ENCODE measurements at regions not wholly inside any gene's neighbourhood (a gene's known extent, or its start where the extent isn't known, plus 50 kb on each side); places are given as distances from the start of the nearest gene placed in this dataset.

DNA sequence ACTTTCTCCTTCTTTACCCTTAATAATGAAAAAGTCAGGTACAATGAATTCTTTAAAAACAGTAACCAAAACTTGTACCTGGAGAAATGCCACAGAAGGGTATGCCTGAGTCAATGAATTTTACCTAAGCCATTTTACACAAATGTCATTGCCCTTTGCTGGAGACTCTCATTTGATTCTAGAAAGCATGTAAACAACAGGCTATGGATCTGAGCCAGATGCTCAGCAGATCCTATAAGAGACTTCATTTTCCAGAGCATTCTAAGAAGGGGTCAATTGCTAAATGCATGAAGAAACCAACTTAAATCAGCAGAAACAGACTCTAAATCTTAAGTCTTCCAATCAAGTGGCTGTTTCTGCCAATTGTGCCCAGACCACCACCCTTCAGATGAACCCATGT is 83.8 kb upstream of the GALNT15 start:
- Histone ChIP-seq H3K36me3 (ENCODE audit: control insufficient read depth, insufficient read depth, low read length) (no peaks in the 10 kb centered on the region), H3K27me3 (ENCODE audit: control insufficient read depth, insufficient read depth, low read length) (no peaks in the 10 kb centered on the region), H3K4me3 (ENCODE audit: low read length) (no peak overlapping the region), H3K9me3 (ENCODE audit: control insufficient read depth, insufficient read depth, low read length) (no peaks in the 10 kb centered on the region), H3K4me1 (ENCODE audit: control insufficient read depth, insufficient read depth, low read length) (no peaks in the 10 kb centered on the region), H3K27ac (ENCODE audit: low read length) (no peak overlapping the region)
- DNase-seq (no peak), ATAC-seq (no peak)
- H3K36me3 Mint-ChIP-seq, result no peaks in the 10 kb centered on the region
- H3K4me3 Mint-ChIP-seq, result no peak overlapping the region
- TF ChIP-seq, protein P1, sequence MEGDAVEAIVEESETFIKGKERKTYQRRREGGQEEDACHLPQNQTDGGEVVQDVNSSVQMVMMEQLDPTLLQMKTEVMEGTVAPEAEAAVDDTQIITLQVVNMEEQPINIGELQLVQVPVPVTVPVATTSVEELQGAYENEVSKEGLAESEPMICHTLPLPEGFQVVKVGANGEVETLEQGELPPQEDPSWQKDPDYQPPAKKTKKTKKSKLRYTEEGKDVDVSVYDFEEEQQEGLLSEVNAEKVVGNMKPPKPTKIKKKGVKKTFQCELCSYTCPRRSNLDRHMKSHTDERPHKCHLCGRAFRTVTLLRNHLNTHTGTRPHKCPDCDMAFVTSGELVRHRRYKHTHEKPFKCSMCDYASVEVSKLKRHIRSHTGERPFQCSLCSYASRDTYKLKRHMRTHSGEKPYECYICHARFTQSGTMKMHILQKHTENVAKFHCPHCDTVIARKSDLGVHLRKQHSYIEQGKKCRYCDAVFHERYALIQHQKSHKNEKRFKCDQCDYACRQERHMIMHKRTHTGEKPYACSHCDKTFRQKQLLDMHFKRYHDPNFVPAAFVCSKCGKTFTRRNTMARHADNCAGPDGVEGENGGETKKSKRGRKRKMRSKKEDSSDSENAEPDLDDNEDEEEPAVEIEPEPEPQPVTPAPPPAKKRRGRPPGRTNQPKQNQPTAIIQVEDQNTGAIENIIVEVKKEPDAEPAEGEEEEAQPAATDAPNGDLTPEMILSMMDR (IDR thresholded peaks at IDR 0.05), result no peak
- H3K27ac Mint-ChIP-seq, result no peak overlapping the region
- no peaks in the 10 kb centered on the region for H3K9me3 Mint-ChIP-seq
- intact Hi-C loops (cut with micrococcal nuclease), result no loop called here
- peaks cover 0 to 3% of the 10 kb centered on the region in 2 donors for H3K27me3 Mint-ChIP-seq (ENCODE audit: low read depth in 2 of 2)
- H3K4me1 Mint-ChIP-seq, result no peaks in the 10 kb centered on the region

DNA sequence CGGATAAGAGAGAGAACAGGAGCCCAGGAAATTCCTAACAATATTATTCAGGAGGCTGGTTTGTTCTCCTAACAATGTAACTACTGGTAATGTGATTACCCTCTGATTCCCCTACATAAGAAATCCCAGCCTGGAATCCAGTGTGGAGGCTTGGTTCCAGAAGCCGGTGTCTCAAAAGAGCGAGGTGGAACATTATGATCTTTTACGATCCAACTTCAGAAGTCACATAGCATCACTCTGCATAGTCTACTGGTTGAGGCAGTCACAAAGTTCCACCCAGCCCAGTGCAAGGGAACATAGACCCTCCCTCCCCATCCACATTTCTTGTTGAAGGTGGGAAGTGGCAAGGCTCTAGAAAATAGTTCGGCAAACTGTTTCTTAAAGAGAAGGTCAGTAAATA is 81.6 kb upstream of the GALNT15 start:
- 100% methylated on average over 4 of the region's 5 CpGs for WGBS (ENCODE audit: insufficient coverage)
- no peaks in the 10 kb centered on the region for H3K4me1 Mint-ChIP-seq
- no peak for ATAC-seq

DNA sequence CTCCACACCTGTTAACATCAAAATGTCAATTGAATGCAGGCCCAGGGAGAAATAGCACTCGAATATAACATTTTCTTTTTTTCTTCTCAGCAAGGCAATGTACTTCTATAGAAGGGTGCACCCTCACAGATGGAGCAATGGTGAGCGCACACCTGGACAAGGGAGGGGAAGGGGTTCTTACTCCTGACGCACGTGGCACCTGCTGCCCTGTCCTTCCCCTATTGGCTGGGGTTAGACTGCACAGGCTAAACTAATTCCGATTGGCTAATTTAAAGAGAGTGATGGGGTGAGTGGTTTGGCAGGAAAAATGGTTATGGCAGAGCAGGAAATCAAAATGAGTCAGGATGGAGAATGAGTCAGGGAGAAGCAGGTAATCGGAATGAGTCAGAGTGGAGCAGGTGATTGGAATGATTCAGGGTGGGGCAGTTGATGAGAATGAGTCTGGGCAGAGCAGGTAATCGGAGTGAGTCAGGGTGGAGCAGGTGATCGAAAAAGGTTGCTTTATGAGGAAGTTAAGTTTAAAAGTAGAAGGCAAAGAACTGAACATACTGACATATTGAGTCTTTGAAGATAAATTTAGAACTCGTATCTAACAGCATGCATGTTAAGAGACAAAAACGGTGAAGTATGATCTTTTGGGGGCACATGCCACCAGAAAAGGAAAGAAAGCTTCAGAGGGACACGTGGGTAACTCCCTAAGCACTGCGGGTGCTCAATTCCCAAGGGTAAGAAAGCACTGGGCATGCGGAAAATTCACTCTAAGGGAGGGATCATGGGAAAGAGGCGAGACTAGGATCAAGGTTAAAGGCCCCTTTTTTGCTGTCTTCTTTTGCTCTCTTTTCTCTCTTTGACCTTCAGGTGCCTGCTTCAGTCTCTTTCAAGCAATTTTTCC is 72.9 kb upstream of the GALNT15 start:
- no peaks in the 10 kb centered on the region for H3K4me1 Mint-ChIP-seq
- DNase-seq (no peak), ATAC-seq (no peak)
- H3K4me1 ChIP-seq (ENCODE audit: control insufficient read depth, insufficient read depth, low read length), result no peaks in the 10 kb centered on the region
- no peak overlapping the region for H3K27ac Mint-ChIP-seq
- WGBS (ENCODE audit: insufficient coverage), result 80% methylated on average over 14 of the region's 14 CpGs
- H3K9me3 ChIP-seq (ENCODE audit: control insufficient read depth, insufficient read depth, low read length), result no peaks in the 10 kb centered on the region
- no peaks in the 10 kb centered on the region for H3K27me3 ChIP-seq (ENCODE audit: control insufficient read depth, insufficient read depth, low read length)
- no peak overlapping the region for H3K4me3 ChIP-seq (ENCODE audit: low read length)
- TF ChIP-seq, protein P1 (IDR thresholded peaks at IDR 0.05), result no peak
- intact Hi-C loops (cut with micrococcal nuclease), result no loop called here
- H3K4me3 Mint-ChIP-seq, result no peak overlapping the region
- H3K27me3 Mint-ChIP-seq (ENCODE audit: low read depth in 2 of 2), result peaks cover 12 to 13% of the 10 kb centered on the region in 2 donors
- H3K36me3 ChIP-seq (ENCODE audit: control insufficient read depth, insufficient read depth, low read length), result no peaks in the 10 kb centered on the region
- no peaks in the 10 kb centered on the region for H3K9me3 Mint-ChIP-seq
- H3K36me3 Mint-ChIP-seq, result no peaks in the 10 kb centered on the region
- no peak overlapping the region for H3K27ac ChIP-seq (ENCODE audit: low read length)

More for the DNA sequence above, 81.6 kb upstream of the GALNT15 start:
- intact Hi-C loops (cut with micrococcal nuclease), result no loop called here
- H3K9me3 Mint-ChIP-seq, result no peaks in the 10 kb centered on the region
- no peak overlapping the region for H3K4me3 Mint-ChIP-seq
- TF ChIP-seq, protein P1 (IDR thresholded peaks at IDR 0.05), result no peak
- H3K36me3 Mint-ChIP-seq, result no peaks in the 10 kb centered on the region
- no peak overlapping the region for H3K27ac Mint-ChIP-seq
- H3K27me3 ChIP-seq (ENCODE audit: control insufficient read depth, insufficient read depth, low read length), result no peaks in the 10 kb centered on the region
- no peak overlapping the region for H3K4me3 ChIP-seq (ENCODE audit: low read length)
- no peaks in the 10 kb centered on the region for H3K9me3 ChIP-seq (ENCODE audit: control insufficient read depth, insufficient read depth, low read length)
- no peak for DNase-seq
- no peaks in the 10 kb centered on the region for H3K4me1 ChIP-seq (ENCODE audit: control insufficient read depth, insufficient read depth, low read length)
- H3K27ac ChIP-seq (ENCODE audit: low read length), result no peak overlapping the region
- peaks cover 0 to 3% of the 10 kb centered on the region in 2 donors for H3K27me3 Mint-ChIP-seq (ENCODE audit: low read depth in 2 of 2)
- H3K36me3 ChIP-seq (ENCODE audit: control insufficient read depth, insufficient read depth, low read length), result no peaks in the 10 kb centered on the region

DNA sequence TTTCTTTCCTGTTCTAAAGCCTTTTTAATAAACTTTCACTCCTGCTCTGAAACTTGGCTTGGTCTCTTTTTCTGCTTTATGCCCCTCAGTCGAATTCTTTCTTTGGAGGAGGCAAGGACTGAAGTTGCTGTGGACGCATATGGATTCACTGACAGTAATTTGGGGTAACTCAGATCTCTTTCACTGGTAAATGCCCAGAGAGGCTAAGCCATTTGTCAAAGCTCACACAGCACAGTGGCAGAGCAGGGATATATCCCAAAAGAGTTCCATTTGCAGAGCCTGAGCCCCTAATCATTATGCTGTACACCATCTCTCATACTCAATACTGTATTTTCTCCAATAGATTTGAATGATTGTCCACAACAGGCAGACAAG is 72.3 kb upstream of the GALNT15 start:
- DNase-seq, result no peak
- Mint-ChIP-seq H3K4me1 (no peaks in the 10 kb centered on the region), H3K27ac (no peak overlapping the region), H3K36me3 (no peaks in the 10 kb centered on the region), H3K9me3 (no peaks in the 10 kb centered on the region), H3K4me3 (no peak overlapping the region), H3K27me3 (ENCODE audit: low read depth in 2 of 2) (peaks cover 12 to 14% of the 10 kb centered on the region in 2 donors)
- Histone ChIP-seq H3K36me3 (ENCODE audit: control insufficient read depth, insufficient read depth, low read length) (no peaks in the 10 kb centered on the region), H3K27ac (ENCODE audit: low read length) (no peak overlapping the region), H3K9me3 (ENCODE audit: control insufficient read depth, insufficient read depth, low read length) (no peaks in the 10 kb centered on the region), H3K4me1 (ENCODE audit: control insufficient read depth, insufficient read depth, low read length) (no peaks in the 10 kb centered on the region), H3K4me3 (ENCODE audit: low read length) (no peak overlapping the region), H3K27me3 (ENCODE audit: control insufficient read depth, insufficient read depth, low read length) (no peaks in the 10 kb centered on the region)
- TF ChIP-seq, protein P1 (IDR thresholded peaks at IDR 0.05), result no peak
- 78% methylated on average over 2 of the region's 2 CpGs for WGBS (ENCODE audit: insufficient coverage)
- ATAC-seq, result no peak
- intact Hi-C loops (cut with micrococcal nuclease), result no loop called here
